GM19025 (cell line): ENCODE measurements at regions not wholly inside any gene's neighbourhood (a gene's known extent, or its start where the extent isn't known, plus 50 kb on each side); places are given as distances from the start of the nearest gene placed in this dataset.
"Not testable (repeated sequence)": the region's sequence is repeated elsewhere in the genome, so short reads cannot be mapped to it uniquely, and the experiment has no call there.

Experiments
- ATAC-seq: cut with Tn5 transposase; IDR thresholded peaks from one replicate; pipeline ENCODE4 v1.9.1; 2021; ENCODE audit warnings: mild to moderate bottlenecking, low read depth, moderate library complexity; ENCODE audit not compliant: unreplicated experiment

DNA sequence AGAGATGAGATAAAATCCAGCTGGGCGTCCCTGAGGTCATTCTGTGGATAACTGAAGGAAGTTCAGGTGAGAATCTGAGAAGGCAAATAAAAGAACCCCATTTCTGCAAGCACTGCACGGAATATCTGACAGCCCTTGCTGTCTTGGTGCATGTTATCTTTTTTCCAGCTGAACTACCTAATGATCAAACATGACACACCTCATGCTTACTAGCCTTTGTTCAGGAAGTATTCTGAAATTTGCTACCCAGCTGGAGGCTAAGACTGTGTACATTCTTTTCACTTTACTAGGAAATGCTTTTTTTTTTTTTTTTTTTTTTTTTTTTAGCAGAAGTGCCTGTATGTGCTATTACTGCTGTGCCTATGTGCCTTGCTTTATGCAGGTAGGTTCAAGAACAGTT is 718.1 kb downstream of the SMARCA1 start:
- no peak for ATAC-seq

DNA sequence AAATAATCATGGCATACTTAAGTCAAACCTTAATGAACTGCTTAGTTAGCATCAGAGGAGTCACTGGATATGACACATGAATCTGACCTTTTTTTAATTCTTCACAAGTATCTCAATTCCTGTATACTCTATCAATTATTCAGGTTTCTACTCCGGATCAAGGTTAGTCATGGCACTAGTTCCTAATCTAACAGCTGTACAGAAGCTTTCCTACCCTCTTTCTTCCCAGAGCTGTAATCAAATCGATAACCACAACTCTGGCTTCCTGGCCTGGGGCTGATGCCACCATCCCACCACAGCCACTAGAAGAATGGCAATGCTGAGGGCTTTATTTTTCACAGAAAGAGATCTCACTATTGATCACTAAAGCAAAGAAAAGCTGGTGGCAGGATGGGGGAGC is 718.5 kb downstream of the SMARCA1 start:
- no peak for ATAC-seq

DNA sequence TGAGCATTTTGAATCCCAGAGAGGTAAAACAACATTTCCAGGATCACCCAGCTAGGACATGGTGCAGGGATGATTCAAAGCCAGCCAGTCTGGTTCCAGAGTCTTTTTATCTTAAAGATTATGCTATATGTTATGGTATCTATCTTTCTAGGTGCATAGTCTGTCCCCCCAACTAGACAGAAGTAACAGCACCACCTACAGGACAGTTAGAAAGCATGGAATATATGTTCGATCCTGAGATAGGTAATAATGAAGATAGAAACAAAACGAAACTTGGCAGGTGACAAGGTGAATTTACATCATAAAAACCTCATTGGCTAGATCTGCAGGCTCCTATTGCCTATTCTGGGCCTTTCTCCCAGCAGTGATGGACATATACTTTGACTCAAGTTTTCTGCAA is 723.2 kb downstream of the SMARCA1 start:
- ATAC-seq, result no peak

DNA sequence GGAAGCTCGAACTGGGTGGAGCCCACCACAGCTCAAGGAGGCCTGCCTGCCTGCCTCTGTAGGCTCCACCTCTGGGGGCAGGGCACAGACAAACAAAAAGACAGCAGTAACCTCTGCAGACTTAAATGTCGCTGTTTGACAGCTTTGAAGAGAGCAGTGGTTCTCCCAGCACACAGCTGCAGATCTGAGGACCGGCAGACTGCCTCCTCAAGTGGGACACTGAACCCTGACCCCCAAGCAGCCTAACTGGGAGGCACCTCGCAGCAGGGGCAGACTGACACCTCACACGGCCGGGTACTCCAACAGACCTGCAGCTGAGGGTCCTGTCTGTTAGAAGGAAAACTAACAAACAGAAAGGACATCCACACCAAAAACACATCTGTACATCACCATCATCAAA is 730.9 kb upstream of the ACTRT1 start:
- ATAC-seq, result not testable (repeated sequence)

DNA sequence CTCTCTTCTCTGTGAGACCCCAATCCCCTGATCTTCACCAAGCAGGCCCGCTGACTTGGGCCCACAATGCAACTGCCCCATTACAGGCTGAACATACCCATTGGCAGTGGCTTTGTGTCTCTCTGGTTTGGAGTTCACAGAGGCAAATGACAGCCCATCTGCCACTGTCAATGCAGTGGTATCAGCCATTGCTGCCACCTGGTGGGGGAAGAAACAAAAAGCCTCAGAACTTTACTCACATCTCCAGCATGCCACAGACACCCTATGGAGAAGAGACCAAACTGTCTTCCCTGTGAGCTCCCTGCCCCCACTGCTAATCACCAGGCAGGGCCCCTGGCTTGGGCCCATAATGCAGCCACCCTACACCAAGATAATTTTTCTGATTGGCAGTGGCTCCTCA is 729.3 kb upstream of the ACTRT1 start:
- ATAC-seq, result no peak

DNA sequence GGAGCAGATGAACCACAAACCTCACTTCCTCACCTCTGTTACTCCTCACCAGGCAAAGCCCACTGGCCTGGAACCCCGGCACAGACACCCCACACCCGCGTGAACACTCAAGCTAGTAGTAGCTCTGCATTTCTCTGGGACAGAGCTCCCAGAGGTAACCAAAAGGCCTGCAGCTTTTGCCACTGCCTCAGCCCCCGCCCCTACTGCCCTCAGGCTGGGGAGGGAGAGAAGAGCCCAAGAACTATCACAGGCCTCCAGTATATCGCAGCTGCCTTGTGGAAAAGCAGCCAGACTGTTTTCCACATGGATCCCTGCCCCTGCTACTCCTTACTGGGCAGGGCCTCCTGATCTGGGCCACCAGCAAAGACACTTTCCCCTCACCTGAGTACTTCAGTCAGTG is 728.7 kb upstream of the ACTRT1 start:
- no peak for ATAC-seq

DNA sequence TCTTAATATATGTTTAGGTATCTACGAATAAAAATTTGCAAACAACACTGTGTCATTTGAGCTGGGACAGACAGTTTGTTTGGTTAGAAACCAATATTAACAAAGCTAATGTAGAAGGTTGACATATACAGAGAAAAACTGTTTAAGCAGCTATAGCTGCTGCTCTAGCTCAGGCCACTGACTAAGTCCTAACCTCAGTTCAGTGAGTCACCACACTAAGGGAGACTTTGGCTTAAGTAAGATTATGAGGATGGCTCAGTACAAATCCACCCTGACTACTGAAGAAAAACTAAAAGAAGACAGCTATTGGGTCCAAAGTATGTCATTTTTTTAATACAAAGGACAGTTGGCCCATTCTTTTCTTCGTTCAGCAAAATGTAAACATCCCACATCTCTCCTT is 717.3 kb upstream of the ACTRT1 start:
- no peak for ATAC-seq

DNA sequence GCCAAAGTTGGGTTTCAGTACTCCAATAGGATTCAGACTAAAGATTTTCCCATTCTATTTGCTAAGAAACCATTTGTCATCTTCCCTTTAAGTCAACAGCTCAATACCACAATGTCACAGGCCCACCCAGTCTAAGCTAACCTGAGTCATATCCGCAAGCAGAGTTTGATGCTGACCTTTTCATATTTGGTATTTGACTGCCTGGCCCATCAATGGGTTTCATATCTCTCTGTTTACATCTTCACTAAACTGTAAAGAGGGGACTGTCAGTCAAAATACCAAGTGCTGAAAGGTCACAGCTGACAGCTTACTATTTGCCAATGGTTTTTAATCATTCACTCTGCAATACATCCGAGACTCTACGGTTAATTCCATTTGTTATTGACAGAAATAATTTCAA is 707.5 kb upstream of the ACTRT1 start:
- ATAC-seq, result no peak

DNA sequence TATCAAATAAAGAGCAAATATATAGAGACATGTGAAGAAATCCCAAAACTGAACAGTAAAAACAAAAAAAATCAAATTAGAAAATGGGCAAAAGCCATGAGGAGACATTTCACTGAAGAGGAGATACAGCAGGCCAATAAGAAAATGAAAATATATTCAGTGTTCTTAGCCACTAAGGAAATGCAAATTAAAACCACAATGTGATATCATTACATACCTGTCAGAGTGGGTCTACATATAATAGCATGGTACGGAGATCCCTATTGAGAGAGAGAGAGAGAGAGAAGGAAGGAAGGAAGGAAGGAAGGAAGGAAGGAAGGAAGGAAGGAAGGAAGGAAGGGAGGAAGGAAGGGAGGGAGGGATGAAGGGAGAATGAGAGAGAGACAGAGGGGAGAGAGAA is 707.0 kb upstream of the ACTRT1 start:
- ATAC-seq, result no peak

DNA sequence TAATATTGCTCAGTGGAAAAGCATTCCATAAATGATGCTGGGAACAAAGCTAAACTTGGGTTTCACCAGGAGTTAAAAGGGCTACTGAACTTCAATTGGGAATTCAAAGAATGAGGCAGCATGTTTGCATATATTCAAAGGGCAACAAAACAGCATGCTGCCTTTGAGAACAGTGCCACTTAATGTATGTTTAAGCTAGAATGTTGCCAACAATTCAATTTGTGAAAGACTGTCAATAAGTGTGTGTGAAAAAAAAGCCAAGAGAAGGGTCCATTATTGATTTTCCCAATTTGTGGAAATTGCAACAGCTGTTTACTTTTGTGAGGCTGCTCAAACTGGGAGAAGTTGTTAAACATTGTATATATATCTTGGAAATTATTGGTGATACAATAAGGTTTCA is 701.9 kb upstream of the ACTRT1 start:
- ATAC-seq, result no peak

DNA sequence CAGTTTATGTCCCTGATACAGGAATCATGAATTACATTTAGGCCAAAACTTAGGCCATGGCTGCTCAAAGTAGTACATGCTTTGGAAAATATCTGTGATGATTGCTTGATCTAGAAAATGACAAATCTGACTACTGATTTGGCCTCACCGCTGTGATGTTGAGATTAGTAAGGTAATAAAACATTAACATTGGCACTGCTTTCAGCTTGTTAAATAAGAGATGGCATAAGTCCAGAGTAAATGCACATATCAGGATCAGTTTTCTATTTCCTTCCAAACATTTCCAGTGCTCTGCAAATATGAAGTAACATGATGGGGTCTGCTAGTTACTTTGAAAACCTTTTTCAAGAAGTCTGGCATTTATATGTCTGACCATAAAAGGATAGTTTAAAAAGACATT is 687.3 kb upstream of the ACTRT1 start:
- no peak for ATAC-seq

DNA sequence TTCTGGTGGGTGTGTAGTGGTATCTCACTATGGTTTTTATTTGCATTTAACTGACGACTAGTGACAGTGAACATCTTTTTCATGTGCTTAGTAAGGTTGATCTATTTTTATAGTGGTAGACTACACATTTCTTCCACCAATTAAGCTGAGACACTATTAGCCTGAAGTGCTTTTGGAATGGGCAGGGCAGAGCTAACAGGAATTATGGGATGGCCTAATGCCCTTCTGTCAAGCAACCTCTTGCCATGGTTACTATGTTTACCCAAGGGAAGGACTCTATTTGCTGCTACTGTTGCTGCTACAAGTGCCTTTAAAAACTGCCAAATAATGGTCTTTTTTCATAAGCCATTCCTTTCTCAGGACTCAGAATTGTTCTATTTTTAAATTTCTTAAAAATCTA is 676.7 kb upstream of the ACTRT1 start:
- no peak for ATAC-seq

DNA sequence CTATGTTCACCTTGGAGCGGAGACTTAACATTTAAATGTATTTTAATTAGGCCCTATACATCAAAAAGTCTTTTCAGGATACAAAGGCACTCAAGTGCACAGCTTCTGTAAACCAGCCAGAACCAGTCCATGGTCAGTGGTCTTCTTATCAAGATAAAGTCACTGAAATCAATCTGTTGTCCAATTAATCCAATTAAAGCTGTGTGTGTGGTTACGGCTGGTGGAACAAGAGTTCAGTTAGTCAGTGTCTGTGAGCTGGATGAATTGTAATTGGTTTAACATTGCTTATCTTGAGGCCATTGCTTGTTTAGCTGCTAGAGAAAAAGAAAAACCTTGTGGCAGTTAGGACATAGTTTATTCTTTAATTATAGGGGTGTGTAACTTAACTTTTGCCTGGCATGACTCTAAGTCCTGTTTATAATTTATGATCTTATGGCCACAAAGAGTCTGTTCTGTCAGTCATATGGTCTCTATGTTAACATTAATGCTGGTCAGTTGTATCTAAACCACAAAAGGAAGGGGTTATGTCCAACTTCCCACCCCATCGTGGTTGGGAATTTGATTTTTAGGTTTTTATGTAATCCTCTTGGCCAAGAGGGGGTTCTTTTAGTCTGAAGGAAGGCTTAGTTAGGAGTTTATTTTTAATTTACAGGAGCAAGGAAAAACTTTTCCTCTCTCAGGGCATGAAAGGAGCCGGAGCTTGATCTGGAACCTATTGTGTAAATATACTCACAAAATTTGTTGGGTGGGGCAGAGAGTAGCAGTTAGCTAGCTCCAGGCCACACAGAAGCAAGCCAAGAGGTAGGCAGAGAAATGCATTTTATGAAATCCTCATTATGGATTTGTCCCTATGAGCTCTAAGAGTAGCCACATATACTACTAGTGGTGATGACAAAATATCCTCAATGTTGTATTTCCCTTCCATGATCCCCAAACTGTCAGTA is 665.7 kb upstream of the ACTRT1 start:
- ATAC-seq, result no peak

DNA sequence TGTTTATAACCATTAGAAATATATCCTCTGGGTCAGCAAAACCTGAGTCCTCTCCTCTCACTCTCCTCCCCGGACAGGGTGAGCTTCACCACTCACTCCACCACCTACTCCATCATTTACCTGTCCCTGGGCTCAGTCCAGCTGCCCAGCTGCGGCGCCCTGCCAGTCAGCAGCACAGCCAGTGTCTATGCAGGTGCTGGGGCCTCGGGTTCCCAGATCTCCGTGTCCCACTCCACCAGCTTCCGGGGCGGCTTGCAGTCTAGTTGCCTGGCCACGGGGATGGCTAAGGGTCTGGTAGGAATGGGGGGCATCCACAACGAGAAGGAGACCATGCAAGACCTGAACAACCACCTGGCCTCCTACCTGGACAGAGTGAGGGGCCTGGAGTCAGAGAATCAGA is 662.2 kb upstream of the ACTRT1 start:
- ATAC-seq, result no peak

DNA sequence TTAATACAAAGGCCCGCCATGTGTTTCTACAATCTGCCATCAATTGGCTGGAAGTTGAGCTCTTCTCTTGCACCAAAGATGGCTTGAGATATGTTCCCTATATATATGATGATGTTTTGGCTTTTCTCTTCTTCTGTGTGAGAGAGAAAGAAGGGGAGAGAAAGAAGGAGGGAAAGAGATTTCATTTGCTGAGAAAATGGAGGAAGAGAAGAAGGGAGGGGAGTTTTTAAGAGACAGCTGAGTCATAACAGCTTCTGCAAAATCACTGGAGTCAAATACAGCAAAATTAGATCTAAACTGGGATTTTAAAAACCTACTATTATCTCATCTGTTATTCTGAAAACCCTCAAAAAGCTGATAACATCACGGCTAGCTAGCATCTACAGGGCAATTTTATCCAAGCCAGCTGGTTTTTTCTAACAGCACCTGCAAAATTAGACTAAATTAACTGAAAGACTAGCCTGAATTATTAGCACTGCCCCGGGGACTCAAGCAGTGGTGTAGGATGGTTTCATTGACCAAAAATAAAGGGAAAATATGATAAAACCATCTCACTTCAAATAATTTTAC is 647.6 kb upstream of the ACTRT1 start:
- ATAC-seq, result no peak

DNA sequence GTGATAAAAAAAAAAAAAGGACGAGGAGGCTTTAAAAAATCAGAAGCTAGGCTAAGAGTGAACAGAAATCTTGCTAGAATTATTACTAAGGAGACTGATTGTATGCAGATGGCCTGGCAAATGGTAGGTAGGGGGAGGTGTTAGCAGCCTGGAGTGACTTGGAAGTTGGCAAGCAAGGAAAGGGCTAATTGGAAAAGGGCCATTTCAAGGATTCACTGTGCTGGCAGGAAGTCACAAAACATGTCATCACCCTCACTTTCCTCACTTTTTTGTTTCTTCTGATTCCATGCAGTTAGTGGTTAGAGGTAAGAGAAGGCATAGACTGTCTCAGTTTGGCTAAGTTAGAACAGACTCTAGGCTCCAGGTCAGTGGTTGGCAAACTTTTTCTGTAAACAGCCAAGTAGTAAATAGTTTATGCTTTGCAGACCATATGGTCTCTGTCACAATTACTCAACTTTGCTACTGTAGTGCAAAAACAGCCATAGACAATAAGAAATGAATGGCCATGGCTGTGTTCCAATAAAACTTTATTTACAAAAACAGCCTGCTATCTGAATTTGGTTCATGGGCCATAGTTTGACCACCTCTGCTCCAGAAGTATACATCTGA is 646.5 kb upstream of the ACTRT1 start:
- no peak for ATAC-seq

DNA sequence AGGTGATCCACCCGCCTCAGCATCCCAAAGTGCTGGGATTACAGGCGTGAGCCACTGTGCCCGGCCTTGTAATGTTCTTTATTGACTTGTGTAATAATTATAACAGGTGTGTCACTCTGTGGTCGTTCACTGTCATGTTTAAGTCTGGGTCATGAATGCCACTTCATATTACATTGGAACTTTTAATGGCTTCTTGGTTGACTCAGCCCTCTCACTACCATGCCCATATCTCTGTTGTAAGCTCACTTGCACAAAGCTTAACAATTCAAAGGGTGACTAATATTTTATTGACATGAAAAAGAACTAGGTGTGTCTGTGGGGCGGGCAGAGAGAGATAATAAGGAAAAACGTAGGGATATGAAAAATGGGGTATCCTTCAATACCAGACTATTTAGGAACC is 639.7 kb upstream of the ACTRT1 start:
- ATAC-seq, result no peak

DNA sequence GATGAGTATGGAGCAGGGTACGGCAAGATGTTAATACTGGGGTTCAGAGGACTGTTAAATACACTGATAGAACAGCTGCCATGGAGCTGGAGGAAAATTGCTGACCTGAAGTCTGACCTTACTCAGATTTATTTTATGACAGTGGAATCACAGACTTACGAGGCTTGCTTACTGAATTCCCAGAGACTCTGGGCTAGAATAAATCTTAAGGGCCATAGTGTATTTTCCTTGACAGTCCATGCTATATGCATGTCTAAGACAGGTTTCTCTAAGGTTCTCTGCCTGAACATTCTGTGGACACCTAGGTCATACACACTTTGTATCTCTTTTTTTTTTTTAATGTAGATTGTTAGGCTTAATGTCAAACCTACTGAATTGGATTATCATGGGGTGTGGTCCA is 633.2 kb upstream of the ACTRT1 start:
- no peak for ATAC-seq

DNA sequence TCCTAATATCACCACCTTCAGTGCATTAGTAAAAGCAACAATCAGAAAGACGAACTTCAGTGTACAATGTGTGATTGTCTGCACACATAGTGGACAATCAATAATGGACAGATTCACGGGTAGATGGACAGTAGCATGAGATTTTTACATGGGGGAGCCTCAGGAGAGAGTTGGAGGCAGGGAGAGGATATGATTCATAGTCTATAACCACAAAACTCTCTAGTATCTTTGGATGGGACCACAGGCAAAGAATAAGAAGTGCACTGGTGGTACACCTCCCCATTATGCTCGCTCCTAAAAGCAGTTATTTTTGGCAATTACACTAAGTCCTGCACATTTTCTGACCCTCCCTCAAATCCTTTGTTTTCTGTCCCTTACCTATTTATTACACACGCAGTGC is 624.4 kb upstream of the ACTRT1 start:
- no peak for ATAC-seq

DNA sequence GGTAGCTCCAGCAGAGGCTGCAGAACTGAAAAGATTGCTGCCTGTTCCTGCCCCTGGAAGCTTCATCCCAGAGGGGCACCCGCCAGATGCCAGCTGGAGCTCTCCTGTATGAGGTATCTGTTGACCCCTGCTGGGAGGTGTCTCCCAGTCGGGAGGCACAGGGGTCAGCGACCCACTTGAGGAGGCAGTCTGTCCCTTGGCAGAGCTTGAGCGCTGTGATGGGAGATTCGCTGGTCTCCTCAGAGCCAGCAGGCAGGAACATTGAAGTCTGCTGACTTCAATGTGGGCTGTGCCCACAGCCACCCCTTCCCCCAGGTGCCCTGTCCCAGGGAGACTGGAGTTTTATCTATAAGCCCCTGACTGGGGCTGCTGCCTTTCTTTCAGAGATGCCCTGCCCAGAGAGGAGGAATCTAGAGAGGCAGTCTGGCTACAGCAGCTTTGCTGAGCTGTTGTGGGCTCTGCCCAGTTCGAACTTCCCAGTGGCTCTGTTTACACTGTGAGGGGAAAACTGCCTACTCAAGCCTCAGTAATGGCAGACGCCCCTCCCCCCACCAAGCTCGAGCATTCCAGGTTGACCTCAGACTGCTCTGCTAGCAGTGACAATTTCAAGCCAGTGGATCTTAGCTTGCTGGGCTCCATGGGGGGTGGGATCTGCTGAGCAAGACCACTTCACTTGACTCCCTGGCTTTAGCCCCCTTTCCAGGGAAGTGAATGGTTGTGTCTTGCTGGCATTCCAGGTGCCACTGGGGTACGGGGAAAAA is 622.3 kb upstream of the ACTRT1 start:
- ATAC-seq, result not testable (repeated sequence)

DNA sequence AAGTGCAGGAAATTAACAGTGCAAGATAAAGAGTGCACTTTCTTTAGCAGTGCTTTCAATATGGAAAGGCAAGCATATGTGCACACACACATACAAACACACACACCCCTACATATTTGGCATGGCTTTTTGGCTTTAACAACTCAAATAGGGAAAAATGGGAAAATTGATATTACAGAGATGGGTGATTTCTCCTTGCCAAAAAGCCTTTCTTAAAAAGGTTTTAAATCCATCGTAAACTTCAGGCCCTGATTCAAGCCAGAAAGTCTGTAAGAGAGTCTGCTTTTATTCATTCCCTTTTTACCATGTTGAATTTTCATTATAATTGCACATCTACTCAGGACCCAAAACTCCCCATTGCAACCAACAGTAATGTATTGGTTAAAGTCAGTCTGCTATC is 612.0 kb upstream of the ACTRT1 start:
- no peak for ATAC-seq
